Duodenal mucosa (tissue), 2 donors: ENCODE measurements at regions not wholly inside any gene's neighbourhood (a gene's known extent, or its start where the extent isn't known, plus 50 kb on each side); places are given as distances from the start of the nearest gene placed in this dataset.

Experiments
- H3K27ac ChIP-seq: one replicate; pipeline ENCODE4 v1.7.0; 2013; ENCODE audit warnings: low read depth, low read length
- H3K27me3 ChIP-seq, 2 donors: one replicate each; pipeline ENCODE4 v1.7.0; 2013; ENCODE audit warnings: low read length in 2 of 2, control low read depth in 1 of 2; ENCODE audit not compliant: insufficient read depth in 2 of 2, control insufficient read depth in 1 of 2
- H3K36me3 ChIP-seq, 2 donors: one replicate each; pipeline ENCODE4 v1.7.0; 2013; ENCODE audit warnings: low read length in 2 of 2, control low read depth in 1 of 2; ENCODE audit not compliant: insufficient read depth in 2 of 2, control insufficient read depth in 1 of 2
- H3K4me1 ChIP-seq, 2 donors: one replicate each; pipeline ENCODE4 v1.7.0; 2013; ENCODE audit warnings: low read length in 2 of 2, control low read depth in 1 of 2; ENCODE audit not compliant: insufficient read depth in 2 of 2, control insufficient read depth in 1 of 2
- H3K4me3 ChIP-seq, 2 donors: one replicate each; pipeline ENCODE4 v1.7.0; 2013; ENCODE audit warnings: low read length in 2 of 2, low read depth in 1 of 2
- H3K9ac ChIP-seq, 2 donors: one replicate each; pipeline ENCODE4 v1.7.0; 2013; ENCODE audit warnings: low read length in 2 of 2, low read depth in 1 of 2
- H3K9me3 ChIP-seq, 2 donors: one replicate each; pipeline ENCODE4 v1.7.0; 2013; ENCODE audit warnings: low read length in 2 of 2, control low read depth in 1 of 2; ENCODE audit not compliant: control insufficient read depth in 1 of 2

GRCh38 chr2:117646872-117647271 lies 167.6 kb upstream of the DDX18 start:
- H3K4me3 ChIP-seq, result no peak overlapping the region
- H3K9ac ChIP-seq, result no peak overlapping the region
- H3K27ac ChIP-seq, result no peak overlapping the region
- H3K4me1 ChIP-seq, result no peaks in the 10 kb centered on the region
- H3K27me3 ChIP-seq, result no peaks in the 10 kb centered on the region
- no peaks in the 10 kb centered on the region for H3K9me3 ChIP-seq
- H3K36me3 ChIP-seq, result no peaks in the 10 kb centered on the region

DNA sequence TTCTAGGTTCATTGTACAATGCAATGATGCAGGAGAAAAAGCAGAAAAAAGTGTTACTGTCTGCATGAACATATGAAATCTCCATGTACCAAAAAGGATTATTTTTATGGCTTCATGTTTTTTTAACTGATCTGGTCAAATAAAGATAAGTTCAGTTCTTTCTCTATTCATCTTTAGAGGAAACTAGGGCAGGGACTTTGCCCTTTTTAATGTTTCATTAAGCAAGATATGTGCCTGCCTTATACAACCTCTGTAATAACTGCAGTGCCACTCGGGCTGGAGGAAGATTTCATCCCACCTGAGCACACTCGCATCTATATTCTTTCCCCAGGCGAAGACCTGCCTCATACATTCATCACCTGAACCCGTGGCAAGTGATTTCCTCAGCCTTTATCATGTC lies 157.9 kb upstream of the DDX18 start:
- H3K27me3 ChIP-seq, result no peaks in the 10 kb centered on the region
- H3K4me1 ChIP-seq, result no peaks in the 10 kb centered on the region
- H3K27ac ChIP-seq, result no peak overlapping the region
- no peaks in the 10 kb centered on the region for H3K36me3 ChIP-seq
- H3K9me3 ChIP-seq, result no peaks in the 10 kb centered on the region
- no peak overlapping the region for H3K9ac ChIP-seq
- H3K4me3 ChIP-seq, result no peak overlapping the region

- Histone ChIP-seq H3K4me1 (no peaks in the 10 kb centered on the region), H3K9ac (no peak overlapping the region), H3K27me3 (no peaks in the 10 kb centered on the region), H3K36me3 (no peaks in the 10 kb centered on the region), H3K27ac (no peak overlapping the region), H3K4me3 (no peak overlapping the region), H3K9me3 (no peaks in the 10 kb centered on the region)
Measured at GRCh38 chr2:117661619-117662018, 152.9 kb upstream of the DDX18 start.

GRCh38 chr2:117674172-117674571 lies 140.3 kb upstream of the DDX18 start:
- Histone ChIP-seq H3K9me3 (peaks cover 0 to 5% of the 10 kb centered on the region in 2 donors), H3K27me3 (no peaks in the 10 kb centered on the region), H3K36me3 (no peaks in the 10 kb centered on the region), H3K4me3 (no peak overlapping the region), H3K27ac (no peak overlapping the region), H3K4me1 (no peaks in the 10 kb centered on the region), H3K9ac (no peak overlapping the region)

DNA sequence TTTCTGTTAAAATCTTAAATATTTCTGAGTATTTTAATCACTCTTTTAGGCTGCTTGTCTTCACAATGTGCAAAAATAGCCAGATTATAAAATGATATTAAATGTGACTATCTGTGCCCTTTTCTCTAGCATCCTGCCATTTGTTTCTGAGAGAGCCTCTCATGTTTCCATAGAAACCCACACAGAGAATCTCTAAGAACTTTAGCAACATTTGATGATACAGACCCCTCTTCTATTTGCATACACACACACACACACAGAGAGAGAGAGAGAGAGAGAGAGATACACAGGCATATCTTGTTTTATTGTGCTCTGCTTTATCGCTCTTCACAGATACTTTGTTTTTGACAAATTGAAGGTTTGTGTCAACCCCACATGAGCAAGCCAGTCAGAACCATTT lies 134.5 kb upstream of the DDX18 start:
- H3K4me3 ChIP-seq, result no peak overlapping the region
- H3K9me3 ChIP-seq, result no peaks in the 10 kb centered on the region
- H3K4me1 ChIP-seq, result no peaks in the 10 kb centered on the region
- H3K9ac ChIP-seq, result no peak overlapping the region
- no peaks in the 10 kb centered on the region for H3K27me3 ChIP-seq
- H3K27ac ChIP-seq, result no peak overlapping the region
- no peaks in the 10 kb centered on the region for H3K36me3 ChIP-seq

DNA sequence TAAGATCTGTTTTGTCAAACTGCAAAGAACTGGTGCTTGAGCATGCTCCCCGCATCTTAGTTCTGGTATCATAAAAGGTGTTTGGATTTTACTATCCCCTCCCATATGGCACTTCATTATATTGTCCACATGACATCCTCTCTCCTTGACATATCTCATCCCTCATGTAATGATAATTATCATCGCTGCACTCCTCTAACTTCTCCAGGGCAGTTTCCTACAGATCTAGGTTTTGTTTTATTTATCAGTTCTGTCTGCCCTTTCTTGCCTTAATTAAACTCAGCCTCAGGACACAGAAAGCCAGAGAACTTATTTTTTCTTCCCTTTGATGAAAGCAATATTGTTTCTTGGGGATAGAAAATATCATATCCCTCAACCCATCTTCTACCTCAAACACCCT lies 129.6 kb upstream of the DDX18 start:
- H3K9ac ChIP-seq, result no peak overlapping the region
- no peak overlapping the region for H3K27ac ChIP-seq
- H3K4me1 ChIP-seq, result no peaks in the 10 kb centered on the region
- H3K36me3 ChIP-seq, result no peaks in the 10 kb centered on the region
- H3K4me3 ChIP-seq, result no peak overlapping the region
- H3K9me3 ChIP-seq, result no peaks in the 10 kb centered on the region
- no peaks in the 10 kb centered on the region for H3K27me3 ChIP-seq

DNA sequence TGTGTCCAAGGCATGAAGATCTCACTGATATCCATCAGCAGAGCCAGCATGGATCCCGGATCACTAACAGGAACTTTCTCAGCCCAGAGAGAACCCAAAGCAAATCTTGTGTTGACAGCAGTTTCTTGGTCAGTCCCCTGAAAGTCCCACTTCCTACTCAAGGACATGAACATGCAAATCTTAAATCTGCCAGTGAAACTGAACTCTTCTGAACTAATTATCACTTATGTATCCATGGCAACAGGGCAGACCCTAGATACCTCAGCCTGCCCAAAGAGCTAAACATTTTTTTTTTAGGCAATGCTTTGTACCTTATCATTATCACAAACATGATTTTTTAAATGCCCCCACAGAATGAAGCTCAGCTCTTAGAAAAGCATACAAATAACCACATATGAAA lies 127.8 kb upstream of the DDX18 start:
- Histone ChIP-seq H3K4me3 (no peak overlapping the region), H3K27ac (no peak overlapping the region), H3K36me3 (no peaks in the 10 kb centered on the region), H3K9ac (no peak overlapping the region), H3K9me3 (no peaks in the 10 kb centered on the region), H3K27me3 (no peaks in the 10 kb centered on the region), H3K4me1 (no peaks in the 10 kb centered on the region)

DNA sequence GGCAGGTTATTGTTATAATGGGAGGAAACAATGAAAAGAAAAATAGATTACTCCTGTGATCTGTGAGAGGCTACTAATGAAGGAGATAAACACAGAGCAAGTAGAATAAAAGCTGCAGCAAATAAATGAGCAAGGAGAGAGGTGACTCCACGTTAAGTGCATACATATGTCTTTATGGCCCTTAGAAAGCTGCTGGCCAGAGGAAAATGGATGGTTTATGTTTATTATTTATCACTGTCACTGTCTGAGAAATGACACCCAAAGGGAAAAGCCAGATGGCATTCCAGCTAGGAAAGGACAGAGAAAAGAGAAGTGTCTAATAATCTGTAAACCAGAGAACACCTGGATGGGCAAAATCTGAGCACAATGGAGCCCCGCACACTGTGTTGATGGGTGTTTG lies 122.9 kb upstream of the DDX18 start:
- H3K9me3 ChIP-seq, result no peaks in the 10 kb centered on the region
- H3K4me3 ChIP-seq, result no peak overlapping the region
- no peaks in the 10 kb centered on the region for H3K36me3 ChIP-seq
- H3K27me3 ChIP-seq, result no peaks in the 10 kb centered on the region
- no peaks in the 10 kb centered on the region for H3K4me1 ChIP-seq
- no peak overlapping the region for H3K27ac ChIP-seq
- H3K9ac ChIP-seq, result no peak overlapping the region

DNA sequence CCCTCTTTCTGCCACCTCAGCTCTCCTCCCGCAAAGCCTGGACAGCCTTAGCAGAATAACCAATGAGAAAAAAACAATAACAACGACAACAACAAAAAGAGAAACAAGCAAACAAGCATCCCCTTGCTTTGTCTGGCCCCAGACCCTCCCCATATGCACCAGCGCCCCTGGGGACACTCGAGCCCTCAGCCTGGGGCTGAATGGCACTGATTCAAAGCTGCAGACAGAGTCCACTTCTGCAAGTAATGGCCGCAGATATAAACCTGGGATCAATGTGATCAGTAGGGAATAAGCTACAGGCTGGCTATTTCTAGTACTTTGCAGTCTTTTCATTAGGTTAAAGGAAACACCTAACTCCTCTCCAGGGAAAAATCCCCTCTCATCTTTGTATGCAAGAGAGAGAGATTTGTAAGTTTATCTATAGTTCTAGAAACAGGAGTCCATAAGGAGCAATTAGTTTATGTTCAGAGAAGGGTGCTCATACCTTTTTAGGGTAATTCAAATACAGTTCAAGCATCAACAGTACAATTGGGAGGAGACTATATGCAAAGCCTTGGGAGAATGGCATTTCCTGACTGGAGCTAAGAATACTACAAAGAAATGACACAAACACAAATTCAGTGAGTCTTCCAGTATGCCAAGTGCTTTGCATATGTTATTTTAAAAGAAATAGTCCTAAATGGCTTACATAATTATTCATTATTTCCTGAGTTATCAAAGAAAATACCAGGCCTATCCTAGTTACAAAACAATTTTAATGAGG lies 122.3 kb upstream of the DDX18 start:
- Histone ChIP-seq H3K9ac (no peak overlapping the region), H3K4me3 (no peak overlapping the region)

DNA sequence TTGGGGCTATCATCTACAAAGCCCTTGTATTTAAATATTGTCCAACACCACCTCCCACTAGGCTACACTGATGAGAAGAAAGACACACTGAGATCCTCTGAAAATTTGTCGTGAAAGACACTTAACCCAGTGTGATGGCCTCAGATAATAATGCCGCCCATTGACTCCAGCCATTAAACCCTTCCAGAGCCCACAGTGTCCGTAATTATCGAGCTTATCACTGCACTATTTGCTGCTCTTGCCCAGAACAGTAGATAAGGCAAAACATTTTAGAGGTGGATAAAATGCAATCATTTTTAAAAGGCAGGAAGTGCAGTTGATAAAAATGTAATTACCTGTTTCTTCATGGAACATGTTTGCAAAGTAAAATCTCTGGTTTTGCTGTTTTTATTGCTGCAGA lies 121.3 kb upstream of the DDX18 start:
- no peaks in the 10 kb centered on the region for H3K27me3 ChIP-seq
- H3K4me3 ChIP-seq, result no peak overlapping the region
- H3K9me3 ChIP-seq, result no peaks in the 10 kb centered on the region
- H3K4me1 ChIP-seq, result no peaks in the 10 kb centered on the region
- no peak overlapping the region for H3K27ac ChIP-seq
- no peak overlapping the region for H3K9ac ChIP-seq
- no peaks in the 10 kb centered on the region for H3K36me3 ChIP-seq

More for the DNA sequence above, 122.3 kb upstream of the DDX18 start:
- H3K9me3 ChIP-seq, result no peaks in the 10 kb centered on the region
- no peaks in the 10 kb centered on the region for H3K27me3 ChIP-seq
- H3K27ac ChIP-seq, result no peak overlapping the region
- no peaks in the 10 kb centered on the region for H3K36me3 ChIP-seq
- H3K4me1 ChIP-seq, result no peaks in the 10 kb centered on the region

- Histone ChIP-seq H3K27ac (no peak overlapping the region), H3K9me3 (no peaks in the 10 kb centered on the region), H3K4me1 (no peaks in the 10 kb centered on the region), H3K36me3 (no peaks in the 10 kb centered on the region), H3K4me3 (no peak overlapping the region), H3K27me3 (no peaks in the 10 kb centered on the region), H3K9ac (no peak overlapping the region)
Measured at GRCh38 chr2:117693651-117694050, 120.8 kb upstream of the DDX18 start.
